ENCODE measurements at regions not wholly inside any gene's neighbourhood (a gene's known extent, or its start where the extent isn't known, plus 50 kb on each side); places are given as distances from the start of the nearest gene placed in this dataset.

DNA sequence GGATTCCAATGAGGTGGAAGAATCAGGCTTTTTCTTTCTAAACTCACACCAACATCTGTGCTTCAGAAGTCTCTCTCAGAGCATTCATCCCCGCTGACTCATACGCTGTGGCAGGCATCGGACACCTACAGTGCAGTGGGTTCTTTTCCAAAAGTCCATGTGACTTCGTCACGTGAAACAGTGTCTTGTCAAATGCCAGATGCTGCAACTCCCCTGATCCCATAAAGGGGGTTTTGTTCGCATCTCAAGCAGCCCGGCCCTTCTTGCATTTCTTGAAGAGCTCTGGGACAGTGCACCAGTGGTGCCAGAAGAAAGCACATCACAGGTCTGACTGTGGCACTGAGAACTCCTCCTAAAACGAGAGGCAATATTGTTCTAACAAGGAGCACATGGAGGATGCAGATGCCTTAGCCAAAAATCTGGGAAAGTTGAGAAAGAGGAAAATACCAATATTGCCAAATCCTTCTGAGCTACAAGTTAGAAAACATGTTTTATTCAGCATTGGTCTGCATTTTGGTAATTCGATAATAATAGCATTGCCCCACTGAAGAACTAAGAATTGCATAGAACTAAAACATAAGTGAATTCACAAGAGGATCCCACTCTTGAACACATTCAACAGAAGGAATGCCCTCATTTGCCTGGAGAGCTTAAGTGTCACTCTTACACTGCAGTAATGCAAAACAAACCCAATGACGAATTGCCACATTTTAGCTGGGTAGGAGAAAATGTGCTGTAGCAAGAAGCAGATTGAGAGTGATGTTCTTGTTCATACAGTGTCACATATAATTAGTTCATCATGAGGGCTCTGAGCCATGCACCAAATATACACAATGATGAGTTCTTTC, 204.4 kb downstream of the CXCL12 start:
- Histone ChIP-seq H3K9me3 (no peaks in the 10 kb centered on the region), H3K4me1 (peaks cover 5% of the 10 kb centered on the region; the same call in 1 of the 2 replicates), H3K27me3 (no peaks in the 10 kb centered on the region), H3K4me3 (ENCODE audit: low read depth, low read length) (no peak overlapping the region), H3K36me3 (no peaks in the 10 kb centered on the region)
- TF ChIP-seq, protein P1, sequence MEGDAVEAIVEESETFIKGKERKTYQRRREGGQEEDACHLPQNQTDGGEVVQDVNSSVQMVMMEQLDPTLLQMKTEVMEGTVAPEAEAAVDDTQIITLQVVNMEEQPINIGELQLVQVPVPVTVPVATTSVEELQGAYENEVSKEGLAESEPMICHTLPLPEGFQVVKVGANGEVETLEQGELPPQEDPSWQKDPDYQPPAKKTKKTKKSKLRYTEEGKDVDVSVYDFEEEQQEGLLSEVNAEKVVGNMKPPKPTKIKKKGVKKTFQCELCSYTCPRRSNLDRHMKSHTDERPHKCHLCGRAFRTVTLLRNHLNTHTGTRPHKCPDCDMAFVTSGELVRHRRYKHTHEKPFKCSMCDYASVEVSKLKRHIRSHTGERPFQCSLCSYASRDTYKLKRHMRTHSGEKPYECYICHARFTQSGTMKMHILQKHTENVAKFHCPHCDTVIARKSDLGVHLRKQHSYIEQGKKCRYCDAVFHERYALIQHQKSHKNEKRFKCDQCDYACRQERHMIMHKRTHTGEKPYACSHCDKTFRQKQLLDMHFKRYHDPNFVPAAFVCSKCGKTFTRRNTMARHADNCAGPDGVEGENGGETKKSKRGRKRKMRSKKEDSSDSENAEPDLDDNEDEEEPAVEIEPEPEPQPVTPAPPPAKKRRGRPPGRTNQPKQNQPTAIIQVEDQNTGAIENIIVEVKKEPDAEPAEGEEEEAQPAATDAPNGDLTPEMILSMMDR (IDR thresholded peaks at IDR 0.05; ENCODE audit: low read depth, low read length), result no peak
- no peak for DNase-seq

DNA sequence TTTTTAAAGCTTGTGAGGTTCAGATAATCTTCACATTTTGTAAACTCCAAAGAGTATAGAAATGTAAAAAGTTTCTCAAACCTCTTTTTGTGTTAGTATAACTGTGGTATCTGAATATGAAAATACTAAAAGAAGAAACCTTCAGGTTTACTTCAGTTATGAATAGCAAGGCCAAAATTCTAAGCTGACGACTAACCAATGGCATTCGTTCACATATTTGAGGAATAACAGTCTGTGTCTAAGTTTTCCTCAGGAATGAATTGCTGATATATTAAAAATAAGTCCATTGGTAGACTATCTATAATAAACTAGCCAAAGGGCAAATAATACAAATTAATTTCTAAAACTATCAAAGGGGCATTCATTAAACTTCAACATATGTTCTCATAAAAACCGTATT, 206.0 kb downstream of the CXCL12 start:
- TF ChIP-seq, protein P1 (IDR thresholded peaks at IDR 0.05; ENCODE audit: low read depth, low read length), result no peak
- Histone ChIP-seq H3K4me3 (ENCODE audit: low read depth, low read length) (no peak overlapping the region), H3K27me3 (no peaks in the 10 kb centered on the region), H3K36me3 (no peaks in the 10 kb centered on the region), H3K4me1 (peaks cover 5% of the 10 kb centered on the region; the same call in 1 of the 2 replicates), H3K9me3 (no peaks in the 10 kb centered on the region)
- DNase-seq, result no peak

DNA sequence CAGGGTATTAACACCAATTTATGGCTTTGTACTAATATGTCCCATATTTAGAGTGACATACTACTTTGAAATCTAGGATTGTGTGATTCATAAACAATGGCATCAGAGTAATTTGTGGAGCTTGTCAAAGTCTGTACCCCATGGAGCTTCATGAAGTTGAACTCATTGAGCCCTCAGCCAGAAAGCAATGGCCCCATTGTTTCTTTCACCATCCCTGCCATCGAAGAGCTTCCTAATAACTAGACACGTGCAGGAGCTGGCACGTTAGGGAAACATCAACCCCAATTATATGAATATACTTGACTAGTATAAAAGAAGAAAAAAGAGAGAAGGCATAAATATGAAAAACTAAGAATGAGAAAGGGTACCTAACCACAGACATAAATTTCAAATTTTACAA, 206.6 kb downstream of the CXCL12 start:
- Histone ChIP-seq H3K27me3 (no peaks in the 10 kb centered on the region), H3K9me3 (no peaks in the 10 kb centered on the region), H3K4me3 (ENCODE audit: low read depth, low read length) (no peak overlapping the region), H3K36me3 (no peaks in the 10 kb centered on the region), H3K4me1 (peaks cover 5% of the 10 kb centered on the region; the same call in 1 of the 2 replicates)
- TF ChIP-seq, protein P1 (IDR thresholded peaks at IDR 0.05; ENCODE audit: low read depth, low read length), result no peak
- no peak for DNase-seq

DNA sequence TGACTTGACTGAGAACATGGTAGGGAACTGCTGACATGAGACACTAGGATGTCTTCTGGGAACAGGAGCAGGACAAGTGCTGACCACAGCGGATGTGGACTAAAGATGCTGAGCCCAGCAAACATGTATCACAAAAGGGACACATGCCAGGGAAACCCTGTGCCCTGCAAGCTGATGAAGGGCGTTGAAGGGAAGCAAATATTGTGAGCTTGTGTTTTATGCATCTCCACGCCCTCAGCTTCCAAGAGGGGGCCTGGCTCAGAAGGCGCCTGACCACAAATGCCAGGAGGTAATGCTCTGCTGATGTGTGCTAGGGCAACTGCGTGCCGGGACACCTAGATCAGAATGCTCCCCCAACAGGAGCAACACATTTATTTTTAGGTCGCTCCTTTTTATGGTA, 207.3 kb downstream of the CXCL12 start:
- H3K36me3 ChIP-seq, result no peaks in the 10 kb centered on the region
- peaks cover 5% of the 10 kb centered on the region; the same call in 1 of the 2 replicates for H3K4me1 ChIP-seq
- H3K27me3 ChIP-seq, result no peaks in the 10 kb centered on the region
- TF ChIP-seq, protein P1 (IDR thresholded peaks at IDR 0.05; ENCODE audit: low read depth, low read length), result no peak
- H3K4me3 ChIP-seq (ENCODE audit: low read depth, low read length), result no peak overlapping the region
- no peaks in the 10 kb centered on the region for H3K9me3 ChIP-seq
- no peak for DNase-seq

DNA sequence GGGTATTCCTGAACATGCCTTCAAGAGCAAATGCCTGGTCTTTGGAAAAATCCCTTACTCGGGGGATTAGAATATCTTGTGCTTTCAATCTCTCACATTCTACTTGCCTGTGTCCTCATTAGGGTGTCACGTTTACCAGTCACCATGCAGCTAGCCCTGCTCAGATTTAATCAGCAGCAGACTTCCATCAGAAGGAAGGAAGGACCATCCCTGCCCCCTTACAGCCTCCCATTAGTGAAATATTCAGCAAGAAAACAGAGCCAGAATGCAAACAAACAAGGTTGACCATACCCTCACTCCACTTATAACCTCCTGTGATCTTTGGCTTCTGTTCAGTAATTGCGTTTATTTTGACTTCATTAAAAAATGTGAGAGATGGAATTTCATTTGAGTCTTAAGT, 208.6 kb downstream of the CXCL12 start:
- no peak overlapping the region for H3K4me3 ChIP-seq (ENCODE audit: low read depth, low read length)
- no peaks in the 10 kb centered on the region for H3K27me3 ChIP-seq
- peaks cover 5% of the 10 kb centered on the region; the same call in 1 of the 2 replicates for H3K4me1 ChIP-seq
- TF ChIP-seq, protein P1 (IDR thresholded peaks at IDR 0.05; ENCODE audit: low read depth, low read length), result no peak
- DNase-seq, result no peak
- H3K36me3 ChIP-seq, result no peaks in the 10 kb centered on the region
- H3K9me3 ChIP-seq, result no peaks in the 10 kb centered on the region

DNA sequence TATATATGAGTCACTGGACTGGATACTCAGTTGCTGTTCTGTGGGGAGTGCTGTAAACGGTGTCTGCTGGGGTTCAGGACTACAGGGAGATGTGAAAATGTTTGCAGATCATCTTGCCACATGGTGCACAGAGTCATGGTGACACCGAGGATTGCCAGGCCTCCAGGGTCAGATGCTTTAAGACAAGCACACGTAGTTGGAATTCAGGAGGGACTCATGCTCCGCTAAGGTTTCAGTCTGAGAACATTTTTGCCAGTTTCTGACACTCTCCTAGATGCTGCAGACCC, 211.3 kb downstream of the CXCL12 start:
- Histone ChIP-seq H3K4me1 (peaks cover 5% of the 10 kb centered on the region; the same call in 1 of the 2 replicates), H3K9me3 (no peaks in the 10 kb centered on the region), H3K4me3 (ENCODE audit: low read depth, low read length) (no peak overlapping the region), H3K36me3 (no peaks in the 10 kb centered on the region), H3K27me3 (no peaks in the 10 kb centered on the region)
- no peak for DNase-seq
- TF ChIP-seq, protein P1 (IDR thresholded peaks at IDR 0.05; ENCODE audit: low read depth, low read length), result no peak
